Breast epithelium (tissue), 3 donors: ENCODE measurements at regions not wholly inside any gene's neighbourhood (a gene's known extent, or its start where the extent isn't known, plus 50 kb on each side); places are given as distances from the start of the nearest gene placed in this dataset.

Experiments
- CTCF ChIP-seq, 3 donors: fragments of 450-650 bp; IDR thresholded peaks; one replicate each; pipeline ENCODE4 v1.5.1; 2016 to 2017; ENCODE audit warnings: antibody characterized with exemption in 3 of 3, mild to moderate bottlenecking in 3 of 3, moderate library complexity in 3 of 3
- POLR2A ChIP-seq: fragments of 450-650 bp; IDR thresholded peaks from one replicate; pipeline ENCODE4 v1.6.1; 2016; ENCODE audit warnings: antibody characterized with exemption, mild to moderate bottlenecking, moderate library complexity
- POLR2AphosphoS5 ChIP-seq, 3 donors: sonication (generic); formaldehyde crosslinking; IDR thresholded peaks; one replicate each; pipeline ENCODE4 v1.6.1; 2017; ENCODE audit warnings: antibody characterized with exemption in 3 of 3

GRCh38 chr17:36674278-36674650 is 72.9 kb downstream of the MRM1 start:
- TF ChIP-seq CTCF (IDR thresholded peaks at IDR 0.05) (no peak), POLR2AphosphoS5 (IDR thresholded peaks at IDR 0.05) (no peak), POLR2A (no peak)
